ENCODE measurements at regions not wholly inside any gene's neighbourhood (a gene's known extent, or its start where the extent isn't known, plus 50 kb on each side); places are given as distances from the start of the nearest gene placed in this dataset.

DNA sequence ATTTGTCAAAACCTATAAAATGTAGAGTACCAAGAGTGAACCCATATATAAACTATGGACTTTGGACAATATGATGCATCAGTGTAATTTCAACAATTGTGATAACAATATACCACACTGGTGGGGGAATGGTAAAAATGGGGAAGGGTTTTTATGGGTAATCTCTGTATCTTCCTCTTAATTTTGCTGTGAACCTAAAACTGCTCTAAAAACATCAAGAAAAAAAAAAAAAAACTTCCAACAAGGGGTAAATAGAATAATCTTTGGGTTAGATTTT, 592.0 kb upstream of the ADGRB3 start:
- no peak for TF ChIP-seq CTCF (IDR thresholded peaks at IDR 0.05)
- no peak for TF ChIP-seq POLR2AphosphoS5 (IDR thresholded peaks at IDR 0.05)
- no peak for TF ChIP-seq POLR2A (IDR thresholded peaks at IDR 0.05)
- no peak for TF ChIP-seq EP300 (IDR thresholded peaks at IDR 0.05; ENCODE audit: low read depth)
